ENCODE measurements at regions not wholly inside any gene's neighbourhood (a gene's known extent, or its start where the extent isn't known, plus 50 kb on each side); places are given as distances from the start of the nearest gene placed in this dataset.

DNA sequence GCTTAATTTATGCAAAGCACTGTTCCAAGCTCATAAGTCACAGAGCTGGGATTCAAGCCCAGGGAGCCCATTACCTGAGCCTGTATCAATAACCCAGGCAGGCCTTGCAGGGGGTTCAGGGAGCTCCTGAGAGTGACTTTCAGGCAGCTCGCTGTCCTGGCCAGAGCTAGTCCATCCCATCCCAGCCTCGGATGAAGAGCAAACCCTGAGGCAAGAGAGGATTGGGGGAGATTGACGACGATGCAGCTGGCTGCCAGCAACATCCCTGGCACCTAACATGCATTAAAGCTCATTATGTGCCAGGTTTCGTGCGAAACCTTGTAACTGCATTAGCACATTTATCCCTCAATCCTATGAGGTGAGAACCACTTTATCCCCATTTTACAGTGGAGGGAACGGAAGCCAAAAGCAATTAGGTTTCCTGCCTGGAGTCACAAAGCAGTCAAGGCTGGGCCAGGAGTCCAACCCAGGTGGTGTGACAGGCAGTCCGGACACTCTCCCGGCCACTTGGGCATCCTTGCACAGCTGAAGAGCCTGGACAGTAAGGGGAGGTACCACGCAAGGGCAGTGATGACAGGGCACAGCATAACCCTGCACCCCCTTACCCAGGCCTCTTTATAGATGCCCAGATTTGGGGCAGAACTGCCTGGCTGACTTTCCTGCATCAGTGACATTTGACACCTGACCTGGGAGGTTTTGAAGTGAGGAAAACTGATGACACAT, 129.8 kb upstream of the CHST15 start:
- Histone ChIP-seq H3K9me3 (ENCODE audit: low read depth) (peaks cover 6% of the 10 kb centered on the region), H3K9ac (no peak overlapping the region), H3K27me3 (no peaks in the 10 kb centered on the region), H3K27ac (no peak overlapping the region), H3K4me2 (no peak overlapping the region), H3F3A (ENCODE audit: low read depth) (peaks cover 10% of the 10 kb centered on the region), H3K4me3 (no peak overlapping the region), H4K20me1 (ENCODE audit: low read depth) (no peaks in the 10 kb centered on the region), H3K36me3 (no peaks in the 10 kb centered on the region), H2AFZ (replicated peaks) (no peak overlapping the region), H3K4me1 (peaks cover 3% of the 10 kb centered on the region), H3K79me2 (ENCODE audit: low read depth) (no peaks in the 10 kb centered on the region)
- no peak overlapping the region for H3K4me3 Mint-ChIP-seq
- H3K36me3 Mint-ChIP-seq, result no peaks in the 10 kb centered on the region
- H3K4me1 Mint-ChIP-seq, result peaks cover 16% of the 10 kb centered on the region
- H3K9me3 Mint-ChIP-seq, result peaks cover 25% of the 10 kb centered on the region
- H3K27ac Mint-ChIP-seq, result no peak overlapping the region
- DNase-seq (ENCODE audit: low spot score), result no peak
- TF ChIP-seq EZH2phosphoT487 (IDR thresholded peaks at IDR 0.05) (no peak), EZH2 (IDR thresholded peaks at IDR 0.05) (no peak)
- TF ChIP-seq, protein P1, sequence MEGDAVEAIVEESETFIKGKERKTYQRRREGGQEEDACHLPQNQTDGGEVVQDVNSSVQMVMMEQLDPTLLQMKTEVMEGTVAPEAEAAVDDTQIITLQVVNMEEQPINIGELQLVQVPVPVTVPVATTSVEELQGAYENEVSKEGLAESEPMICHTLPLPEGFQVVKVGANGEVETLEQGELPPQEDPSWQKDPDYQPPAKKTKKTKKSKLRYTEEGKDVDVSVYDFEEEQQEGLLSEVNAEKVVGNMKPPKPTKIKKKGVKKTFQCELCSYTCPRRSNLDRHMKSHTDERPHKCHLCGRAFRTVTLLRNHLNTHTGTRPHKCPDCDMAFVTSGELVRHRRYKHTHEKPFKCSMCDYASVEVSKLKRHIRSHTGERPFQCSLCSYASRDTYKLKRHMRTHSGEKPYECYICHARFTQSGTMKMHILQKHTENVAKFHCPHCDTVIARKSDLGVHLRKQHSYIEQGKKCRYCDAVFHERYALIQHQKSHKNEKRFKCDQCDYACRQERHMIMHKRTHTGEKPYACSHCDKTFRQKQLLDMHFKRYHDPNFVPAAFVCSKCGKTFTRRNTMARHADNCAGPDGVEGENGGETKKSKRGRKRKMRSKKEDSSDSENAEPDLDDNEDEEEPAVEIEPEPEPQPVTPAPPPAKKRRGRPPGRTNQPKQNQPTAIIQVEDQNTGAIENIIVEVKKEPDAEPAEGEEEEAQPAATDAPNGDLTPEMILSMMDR (IDR thresholded peaks at IDR 0.05), result no peak
- H3K27me3 Mint-ChIP-seq (ENCODE audit: insufficient read depth, low read depth), result no peaks in the 10 kb centered on the region

DNA sequence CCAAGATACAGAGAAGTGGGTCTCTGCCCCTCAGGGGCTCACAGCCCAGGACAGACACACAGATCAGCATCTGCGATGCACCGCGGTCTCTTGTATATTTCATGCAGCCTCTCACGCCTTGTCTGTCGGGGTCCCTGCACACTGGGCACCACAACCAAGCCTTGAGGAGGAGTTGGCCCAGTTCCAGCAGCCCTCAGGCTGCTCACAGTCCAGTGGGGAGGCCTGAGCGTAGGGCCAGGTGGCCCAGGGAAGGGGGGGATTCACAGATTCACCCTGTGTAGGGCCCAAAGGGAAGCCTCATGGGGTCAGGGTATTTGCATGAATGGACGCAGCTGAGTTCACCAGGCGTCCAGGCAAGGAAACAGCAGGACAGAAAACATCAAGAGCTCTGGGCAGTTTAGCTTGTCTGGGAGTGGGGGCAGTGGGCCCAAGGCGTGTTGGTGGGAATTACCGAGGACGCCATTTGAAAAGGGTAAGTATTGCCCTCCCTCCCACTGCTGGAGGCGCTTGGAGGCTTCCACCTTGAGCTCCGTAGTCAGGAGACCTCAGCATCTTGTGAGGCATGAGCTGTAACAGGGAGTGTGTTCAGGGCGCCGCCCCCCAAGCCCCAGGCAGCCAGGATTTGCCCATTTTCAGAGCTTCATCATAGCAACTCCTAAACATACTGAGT, 129.1 kb upstream of the CHST15 start:
- H3K4me3 Mint-ChIP-seq, result no peak overlapping the region
- H3K9me3 ChIP-seq (ENCODE audit: low read depth), result peaks cover 4% of the 10 kb centered on the region
- H3F3A ChIP-seq (ENCODE audit: low read depth), result peaks cover 5% of the 10 kb centered on the region
- TF ChIP-seq, protein P1 (IDR thresholded peaks at IDR 0.05), result no peak
- TF ChIP-seq EZH2 (IDR thresholded peaks at IDR 0.05) (no peak), EZH2phosphoT487 (IDR thresholded peaks at IDR 0.05) (no peak)
- no peaks in the 10 kb centered on the region for H3K79me2 ChIP-seq (ENCODE audit: low read depth)
- DNase-seq (ENCODE audit: low spot score), result no peak
- no peaks in the 10 kb centered on the region for H3K27me3 ChIP-seq
- no peaks in the 10 kb centered on the region for H4K20me1 ChIP-seq (ENCODE audit: low read depth)
- no peaks in the 10 kb centered on the region for H3K27me3 Mint-ChIP-seq (ENCODE audit: insufficient read depth, low read depth)
- no peak overlapping the region for H3K27ac ChIP-seq
- no peaks in the 10 kb centered on the region for H3K36me3 Mint-ChIP-seq
- peaks cover 3% of the 10 kb centered on the region for H3K4me1 ChIP-seq
- H3K36me3 ChIP-seq, result no peaks in the 10 kb centered on the region
- peak overlapping the region; percentile 40 for H2AFZ ChIP-seq (replicated peaks)
- no peak overlapping the region for H3K4me3 ChIP-seq
- H3K9ac ChIP-seq, result no peak overlapping the region
- no peak overlapping the region for H3K4me2 ChIP-seq
- H3K27ac Mint-ChIP-seq, result peak overlapping the region; percentile 63
- peaks cover 16% of the 10 kb centered on the region for H3K4me1 Mint-ChIP-seq
- H3K9me3 Mint-ChIP-seq, result peaks cover 18% of the 10 kb centered on the region

DNA sequence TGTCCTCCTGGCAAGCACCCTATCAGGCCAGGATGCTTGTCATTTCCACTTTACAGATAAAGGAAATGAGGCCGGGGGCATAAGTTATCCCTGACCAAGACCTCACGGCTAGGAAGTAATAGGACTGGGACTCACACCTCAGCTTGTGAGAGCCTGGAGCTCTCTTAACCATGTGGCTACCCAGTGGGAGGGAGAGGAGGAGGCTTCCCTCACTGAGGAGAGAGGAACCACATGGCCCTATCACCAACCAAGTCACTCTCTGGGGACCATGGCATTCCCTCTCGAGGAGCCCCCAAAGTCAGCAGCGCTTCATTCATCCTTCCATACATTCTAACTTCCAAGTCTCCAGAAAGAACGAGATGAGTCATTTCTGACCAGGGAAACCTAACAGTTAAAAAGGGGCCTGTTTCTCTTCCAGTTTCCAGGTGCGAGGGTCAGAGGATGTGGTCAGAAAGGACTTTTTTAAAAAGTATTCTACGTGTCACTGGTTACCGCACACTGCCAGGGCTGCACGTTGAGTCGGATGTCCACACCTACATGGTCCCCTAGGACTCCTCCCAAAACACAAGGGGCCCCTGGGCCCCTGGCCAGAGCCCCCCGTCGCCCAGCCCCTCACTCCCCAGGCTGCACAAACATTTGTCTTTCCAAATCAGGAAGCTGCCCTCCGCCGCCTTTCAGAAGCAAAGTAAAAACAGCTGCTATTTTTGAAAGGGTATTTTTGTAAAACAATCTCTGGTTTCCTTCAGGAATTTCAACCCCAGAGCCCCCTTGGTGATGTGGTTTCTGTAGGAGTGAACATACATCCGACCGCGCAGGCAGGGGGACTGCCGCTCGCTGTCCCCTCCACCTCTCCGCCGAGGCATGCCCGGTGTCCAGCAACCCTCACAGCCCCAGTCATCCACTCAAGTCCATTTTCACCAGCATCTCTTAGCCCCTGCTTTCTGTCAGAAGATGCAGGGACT, 128.2 kb upstream of the CHST15 start:
- Mint-ChIP-seq H3K27me3 (ENCODE audit: insufficient read depth, low read depth) (no peaks in the 10 kb centered on the region), H3K36me3 (no peaks in the 10 kb centered on the region), H3K4me1 (peaks cover 16% of the 10 kb centered on the region), H3K9me3 (peaks cover 10% of the 10 kb centered on the region), H3K27ac (peak overlapping the region; percentile 63), H3K4me3 (peak overlapping the region; percentile 57)
- no peak overlapping the region for H3K4me3 ChIP-seq
- H3K4me1 ChIP-seq, result peaks cover 3% of the 10 kb centered on the region
- no peak overlapping the region for H3K9ac ChIP-seq
- no peaks in the 10 kb centered on the region for H3F3A ChIP-seq (ENCODE audit: low read depth)
- no peaks in the 10 kb centered on the region for H4K20me1 ChIP-seq (ENCODE audit: low read depth)
- H3K79me2 ChIP-seq (ENCODE audit: low read depth), result no peaks in the 10 kb centered on the region
- no peak for DNase-seq (ENCODE audit: low spot score)
- no peak overlapping the region for H3K4me2 ChIP-seq
- no peak for TF ChIP-seq EZH2phosphoT487 (IDR thresholded peaks at IDR 0.05)
- TF ChIP-seq, protein P1 (IDR thresholded peaks at IDR 0.05), result no peak
- no peak for TF ChIP-seq EZH2 (IDR thresholded peaks at IDR 0.05)
- H3K27me3 ChIP-seq, result no peaks in the 10 kb centered on the region
- no peak overlapping the region for H2AFZ ChIP-seq (replicated peaks)
- no peaks in the 10 kb centered on the region for H3K9me3 ChIP-seq (ENCODE audit: low read depth)
- no peak overlapping the region for H3K27ac ChIP-seq
- H3K36me3 ChIP-seq, result no peaks in the 10 kb centered on the region
